Cardiac fibroblast (primary cell): ENCODE measurements at regions not wholly inside any gene's neighbourhood (a gene's known extent, or its start where the extent isn't known, plus 50 kb on each side); places are given as distances from the start of the nearest gene placed in this dataset.

Source experiments
- DNase-seq, 2 donors: peaks; one replicate each; pipeline versions ENCODE4 v3.0.0 to v3.0.0-alpha.2; 2010; ENCODE audit warnings: low read depth in 2 of 2
- H3K4me3 ChIP-seq, 2 donors: replicated peaks in 1 of 2; 1 replicate in 1 of 2; 2 replicates in 1 of 2; pipeline ENCODE4 v1.5.1; 2011; ENCODE audit warnings: low read depth in 2 of 2, low read length in 2 of 2, mild to moderate bottlenecking in 2 of 2, moderate library complexity in 1 of 2
- CTCF ChIP-seq: IDR thresholded peaks from one replicate; pipeline ENCODE4 v1.5.1; 2011; ENCODE audit warnings: low read depth, mild to moderate bottlenecking, low read length, inconsistent platforms

GRCh38 chr3:109882144-109882543 is 544.8 kb upstream of the DPPA4 start:
- TF ChIP-seq CTCF = no peak
- H3K4me3 ChIP-seq = no peak overlapping the region

GRCh38 chr3:109887293-109887692 is 549.9 kb upstream of the DPPA4 start:
- no peak for DNase-seq
- no peak overlapping the region for H3K4me3 ChIP-seq

More at GRCh38 chr3:109882144-109882543, 544.8 kb upstream of the DPPA4 start:
- DNase-seq = no peak

GRCh38 chr3:109888026-109888425 is 550.7 kb upstream of the DPPA4 start:
- no peak for DNase-seq
- no peak for TF ChIP-seq CTCF

More at GRCh38 chr3:109887293-109887692, 549.9 kb upstream of the DPPA4 start:
- no peak for TF ChIP-seq CTCF

GRCh38 chr3:109897734-109898133 is 560.4 kb upstream of the DPPA4 start:
- H3K4me3 ChIP-seq = no peak overlapping the region
- no peak for TF ChIP-seq CTCF
- DNase-seq = peak; percentile 7 to 10

More at GRCh38 chr3:109888026-109888425, 550.7 kb upstream of the DPPA4 start:
- H3K4me3 ChIP-seq = no peak overlapping the region

- no peak for DNase-seq
- no peak for TF ChIP-seq CTCF
- H3K4me3 ChIP-seq = no peak overlapping the region
Observed at GRCh38 chr3:109899925-109900324, 562.6 kb upstream of the DPPA4 start.

GRCh38 chr3:109900783-109901182 is 563.4 kb upstream of the DPPA4 start:
- no peak for DNase-seq
- no peak overlapping the region for H3K4me3 ChIP-seq
- no peak for TF ChIP-seq CTCF

- no peak overlapping the region for H3K4me3 ChIP-seq
- DNase-seq = no peak
- TF ChIP-seq CTCF = no peak
Observed at GRCh38 chr3:109902549-109902948, 565.2 kb upstream of the DPPA4 start.
